NB4 (cell line): ENCODE measurements at regions not wholly inside any gene's neighbourhood (a gene's known extent, or its start where the extent isn't known, plus 50 kb on each side); places are given as distances from the start of the nearest gene placed in this dataset.

Source experiments
- DNase-seq: peaks from one replicate; pipeline ENCODE4 v3.0.0; 2010; ENCODE audit warnings: low read depth
- H3K4me3 ChIP-seq: one replicate; pipeline ENCODE4 v1.5.1; 2011; ENCODE audit warnings: mild to moderate bottlenecking, low read depth, low read length, moderate library complexity
- MYC ChIP-seq: IDR thresholded peaks from 2 replicates; pipeline ENCODE4 v1.6.1; 2011; ENCODE audit warnings: low read depth, low read length
- POLR2A ChIP-seq: IDR thresholded peaks from 2 replicates; pipeline ENCODE4 v1.6.1; 2011; ENCODE audit warnings: mild to moderate bottlenecking; ENCODE audit not compliant: insufficient read length; ENCODE audit errors: extremely low read depth
- TF ChIP-seq, protein P1 (sequence below): IDR thresholded peaks from one replicate; pipeline ENCODE4 v1.5.1; 2012; ENCODE audit warnings: low read depth, low read length
- TF ChIP-seq, protein P2 (sequence below): IDR thresholded peaks from 2 replicates; pipeline ENCODE4 v1.6.1; 2011; ENCODE audit warnings: low read depth, low read length

DNA sequence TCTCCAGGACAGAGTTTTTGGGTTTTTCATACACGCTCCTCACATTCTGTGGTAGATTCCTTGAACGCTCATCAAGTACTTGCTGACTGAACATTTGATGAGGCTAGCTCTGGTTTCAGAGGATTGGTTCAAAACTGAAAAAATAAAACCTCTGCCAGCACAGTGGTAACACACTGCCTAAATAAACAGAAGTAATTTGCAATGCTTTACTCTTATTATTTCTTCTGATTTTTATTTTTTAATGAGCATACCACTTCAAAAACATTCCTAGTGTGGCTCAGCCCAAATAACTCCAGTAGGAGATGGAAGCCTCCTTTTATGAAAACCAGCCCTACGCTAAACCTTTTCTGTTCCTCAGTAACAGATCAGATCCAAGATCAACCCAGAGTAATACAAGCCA, 72.0 kb upstream of the INTU start:
- TF ChIP-seq, protein P1, sequence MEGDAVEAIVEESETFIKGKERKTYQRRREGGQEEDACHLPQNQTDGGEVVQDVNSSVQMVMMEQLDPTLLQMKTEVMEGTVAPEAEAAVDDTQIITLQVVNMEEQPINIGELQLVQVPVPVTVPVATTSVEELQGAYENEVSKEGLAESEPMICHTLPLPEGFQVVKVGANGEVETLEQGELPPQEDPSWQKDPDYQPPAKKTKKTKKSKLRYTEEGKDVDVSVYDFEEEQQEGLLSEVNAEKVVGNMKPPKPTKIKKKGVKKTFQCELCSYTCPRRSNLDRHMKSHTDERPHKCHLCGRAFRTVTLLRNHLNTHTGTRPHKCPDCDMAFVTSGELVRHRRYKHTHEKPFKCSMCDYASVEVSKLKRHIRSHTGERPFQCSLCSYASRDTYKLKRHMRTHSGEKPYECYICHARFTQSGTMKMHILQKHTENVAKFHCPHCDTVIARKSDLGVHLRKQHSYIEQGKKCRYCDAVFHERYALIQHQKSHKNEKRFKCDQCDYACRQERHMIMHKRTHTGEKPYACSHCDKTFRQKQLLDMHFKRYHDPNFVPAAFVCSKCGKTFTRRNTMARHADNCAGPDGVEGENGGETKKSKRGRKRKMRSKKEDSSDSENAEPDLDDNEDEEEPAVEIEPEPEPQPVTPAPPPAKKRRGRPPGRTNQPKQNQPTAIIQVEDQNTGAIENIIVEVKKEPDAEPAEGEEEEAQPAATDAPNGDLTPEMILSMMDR: no peak
- TF ChIP-seq, protein P2, sequence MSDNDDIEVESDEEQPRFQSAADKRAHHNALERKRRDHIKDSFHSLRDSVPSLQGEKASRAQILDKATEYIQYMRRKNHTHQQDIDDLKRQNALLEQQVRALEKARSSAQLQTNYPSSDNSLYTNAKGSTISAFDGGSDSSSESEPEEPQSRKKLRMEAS: no peak
- TF ChIP-seq POLR2A (no peak), MYC (no peak)
- no peak overlapping the region for H3K4me3 ChIP-seq
- DNase-seq: no peak

DNA sequence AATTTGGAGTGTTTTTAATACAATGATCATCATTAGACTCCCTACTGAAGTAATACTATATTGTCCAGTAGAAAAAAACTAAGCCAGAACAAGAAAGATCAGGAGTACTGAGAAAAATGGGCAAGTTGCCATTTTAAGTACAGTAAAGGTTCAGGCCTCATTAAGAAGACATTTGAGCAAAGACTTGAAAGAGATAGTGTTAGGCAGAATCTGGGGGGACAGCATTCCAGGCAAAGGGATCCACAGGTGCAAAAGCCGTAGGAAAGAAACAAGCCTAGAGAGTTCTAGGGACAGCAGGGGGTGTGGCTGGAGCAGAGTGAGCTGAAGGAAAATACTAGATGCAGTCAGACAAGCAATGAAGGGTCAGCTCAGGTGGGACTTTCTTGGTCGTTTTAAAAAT, 58.1 kb upstream of the INTU start:
- TF ChIP-seq, protein P1: no peak
- no peak overlapping the region for H3K4me3 ChIP-seq
- no peak for DNase-seq

DNA sequence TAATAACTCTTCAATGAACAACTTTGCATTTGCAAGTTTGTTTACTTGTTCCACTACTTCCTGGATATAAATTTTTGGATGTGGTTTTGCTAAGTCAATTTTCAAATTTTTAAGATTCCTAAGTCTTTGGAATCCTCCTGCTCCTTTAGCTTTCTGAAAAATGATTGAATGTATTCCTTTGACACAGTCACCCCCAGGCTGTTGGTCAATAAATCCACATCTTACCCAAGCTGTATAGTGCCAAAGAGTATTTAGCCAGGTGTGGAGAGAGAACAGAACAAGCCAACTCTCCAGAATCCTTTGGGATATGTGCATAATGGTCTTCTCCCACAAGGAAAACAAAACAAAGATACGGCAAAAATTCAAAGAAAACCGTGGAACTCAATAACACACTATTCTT, 56.9 kb upstream of the INTU start:
- TF ChIP-seq MYC (no peak), POLR2A (no peak)
- TF ChIP-seq, protein P1: no peak
- TF ChIP-seq, protein P2: no peak
- DNase-seq: no peak
- H3K4me3 ChIP-seq: no peak overlapping the region

DNA sequence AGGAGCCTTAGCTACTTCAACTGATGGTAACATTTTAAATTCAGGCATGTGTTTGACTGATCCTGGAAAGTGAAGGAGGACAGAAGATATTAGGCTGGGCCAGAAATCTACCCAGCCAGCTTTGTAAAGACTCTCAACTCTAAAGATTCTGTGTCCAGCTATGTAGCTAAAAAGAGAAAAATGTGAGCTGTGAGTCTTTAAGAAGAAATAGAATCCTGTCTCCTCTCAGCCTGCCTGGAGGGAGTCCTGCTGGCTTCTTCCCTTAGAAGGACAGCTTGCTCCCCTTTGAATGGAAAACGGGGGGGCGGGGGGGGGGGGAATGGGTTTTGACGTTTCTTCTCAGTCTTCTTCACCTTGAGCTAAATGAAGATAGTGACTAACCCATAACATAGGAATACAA, 54.3 kb upstream of the INTU start:
- DNase-seq: no peak
- no peak overlapping the region for H3K4me3 ChIP-seq
- TF ChIP-seq, protein P1: no peak
- TF ChIP-seq POLR2A (no peak), MYC (no peak)
- TF ChIP-seq, protein P2: no peak

DNA sequence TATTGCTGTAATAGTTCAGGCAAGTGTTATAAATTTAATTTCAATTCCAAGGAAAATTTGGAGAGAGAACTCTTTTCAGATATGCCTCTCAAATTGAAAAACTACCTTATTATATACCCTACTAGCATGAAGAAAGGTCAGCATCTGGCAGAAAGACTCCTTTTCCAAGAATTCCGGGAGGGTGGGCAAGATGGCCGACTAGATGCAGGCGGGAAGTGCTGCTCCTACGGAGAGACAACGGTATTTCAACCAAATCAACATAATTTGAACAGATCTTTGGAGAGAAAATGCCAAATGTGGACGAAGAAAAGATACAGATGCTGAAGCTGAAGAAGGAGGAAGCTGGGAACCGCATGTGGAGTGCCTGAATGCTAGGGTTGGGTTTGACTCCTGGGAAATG, 53.8 kb upstream of the INTU start:
- no peak overlapping the region for H3K4me3 ChIP-seq
- TF ChIP-seq, protein P1: no peak
- TF ChIP-seq, protein P2: no peak
- TF ChIP-seq MYC: no peak
- TF ChIP-seq POLR2A: no peak

DNA sequence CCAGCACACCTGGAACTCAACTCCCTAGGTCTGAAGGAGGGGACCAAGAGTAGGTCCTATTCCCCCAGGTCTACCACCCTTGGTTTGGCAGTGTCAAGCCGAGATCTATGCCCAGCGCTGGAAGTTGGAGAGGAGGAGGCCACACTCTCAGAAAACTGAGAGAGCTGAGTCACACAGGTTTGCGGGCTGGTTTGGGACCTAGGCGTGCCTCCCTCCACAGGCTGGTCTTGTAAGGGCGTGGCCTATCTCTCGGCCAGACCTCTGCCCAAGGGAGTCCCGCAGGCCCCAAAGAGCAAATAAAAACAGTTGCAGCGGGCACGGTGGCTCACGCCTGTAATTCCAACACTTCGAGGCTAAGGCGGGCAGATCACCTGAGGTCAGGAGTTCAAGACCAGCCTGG, 52.9 kb upstream of the INTU start:
- TF ChIP-seq POLR2A: no peak
- TF ChIP-seq, protein P2: no peak
- TF ChIP-seq, protein P1: no peak
- TF ChIP-seq MYC: no peak
- no peak for DNase-seq
- no peak overlapping the region for H3K4me3 ChIP-seq

More for the DNA sequence above, 53.8 kb upstream of the INTU start:
- no peak for DNase-seq
